ENCODE measurements at regions not wholly inside any gene's neighbourhood (a gene's known extent, or its start where the extent isn't known, plus 50 kb on each side); places are given as distances from the start of the nearest gene placed in this dataset.

- no peak for DNase-seq (ENCODE audit: low read depth in 2 of 2)
Measured at GRCh38 chr1:14522926-14523241, 75.6 kb upstream of the KAZN start.

GRCh38 chr1:14524826-14525636 is 73.5 kb upstream of the KAZN start:
- no peak for DNase-seq (ENCODE audit: low read depth in 2 of 2)

DNA sequence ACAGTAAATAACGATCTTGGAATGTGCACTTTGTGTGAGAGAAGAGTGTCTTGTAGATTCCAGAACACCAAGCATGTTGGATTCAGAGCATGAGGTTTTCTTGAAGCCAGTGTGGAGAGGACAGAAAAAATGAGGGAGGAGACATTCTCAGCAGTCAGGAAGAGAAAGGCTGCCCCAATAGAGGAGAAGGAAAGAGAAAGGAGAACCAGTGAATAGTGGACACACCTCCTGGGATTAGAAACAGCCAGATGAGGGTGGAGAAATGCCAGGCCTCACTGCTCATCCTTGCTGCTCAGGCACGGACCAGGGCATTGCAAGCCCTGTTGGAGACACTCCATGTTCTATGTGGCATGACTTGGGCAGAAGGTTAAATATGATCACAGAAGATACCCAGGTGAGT is 69.0 kb upstream of the KAZN start:
- no peak for DNase-seq (ENCODE audit: low read depth in 2 of 2)

GRCh38 chr1:14531519-14531918 is 67.0 kb upstream of the KAZN start:
- no peak for DNase-seq (ENCODE audit: low read depth in 2 of 2)

DNA sequence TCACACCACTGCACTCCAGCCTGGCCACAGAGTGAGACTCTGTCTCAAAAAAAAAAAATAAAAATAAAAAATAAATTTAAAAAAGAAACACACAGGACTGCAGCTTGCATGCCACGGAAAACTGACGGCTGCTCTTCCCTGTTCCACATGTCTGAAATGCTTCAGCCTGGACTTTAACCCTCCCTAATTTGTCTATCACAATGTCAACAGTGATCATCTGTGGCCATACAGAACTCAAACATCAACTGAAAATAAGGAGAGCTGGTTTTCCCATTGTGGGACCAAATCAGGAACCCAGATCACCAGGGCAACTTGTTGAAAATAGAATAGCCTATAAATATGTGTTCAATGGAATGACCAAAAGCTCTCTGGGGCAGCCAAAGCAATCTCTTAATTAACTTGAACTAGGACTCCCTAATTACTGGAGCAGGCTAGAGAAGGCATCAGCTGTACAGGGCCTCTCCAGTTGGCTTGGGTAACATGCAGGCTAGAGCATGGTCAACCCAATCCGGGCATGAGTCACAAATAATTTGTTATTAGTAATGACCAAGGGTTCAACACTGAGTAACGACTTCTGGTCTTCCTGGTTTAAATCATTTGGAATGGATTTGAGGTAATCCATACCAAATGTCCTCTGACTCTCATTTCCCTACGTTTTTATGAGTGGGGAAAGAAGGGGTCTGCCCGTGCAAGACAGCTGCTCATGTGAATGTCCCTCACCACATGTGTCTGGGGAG is 62.7 kb upstream of the KAZN start:
- no peak for DNase-seq (ENCODE audit: low read depth in 2 of 2)

- no peak for DNase-seq (ENCODE audit: low read depth in 2 of 2)
Measured at GRCh38 chr1:14538335-14538734, 60.1 kb upstream of the KAZN start.

DNA sequence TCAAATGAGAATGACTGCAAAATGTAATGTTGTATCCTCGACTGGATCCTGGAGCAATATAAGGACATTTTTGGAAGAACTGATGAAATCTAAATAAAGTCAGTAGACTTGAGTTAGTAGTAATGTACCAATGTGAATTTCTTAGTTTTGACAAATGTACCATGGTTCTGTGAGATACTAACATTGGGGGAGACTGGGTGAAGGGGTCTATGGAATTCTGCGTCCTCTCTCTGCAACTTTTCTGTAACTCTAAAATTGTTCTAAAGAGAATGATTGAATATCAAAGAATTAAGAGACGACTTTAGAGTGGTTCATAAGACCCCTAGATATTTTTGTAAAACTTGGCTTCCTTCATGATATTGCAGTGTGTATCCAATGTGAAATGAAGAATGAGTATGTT is 59.2 kb upstream of the KAZN start:
- no peak for DNase-seq (ENCODE audit: low read depth in 2 of 2)

GRCh38 chr1:14539953-14540563 is 58.4 kb upstream of the KAZN start:
- no peak for DNase-seq (ENCODE audit: low read depth in 2 of 2)

DNA sequence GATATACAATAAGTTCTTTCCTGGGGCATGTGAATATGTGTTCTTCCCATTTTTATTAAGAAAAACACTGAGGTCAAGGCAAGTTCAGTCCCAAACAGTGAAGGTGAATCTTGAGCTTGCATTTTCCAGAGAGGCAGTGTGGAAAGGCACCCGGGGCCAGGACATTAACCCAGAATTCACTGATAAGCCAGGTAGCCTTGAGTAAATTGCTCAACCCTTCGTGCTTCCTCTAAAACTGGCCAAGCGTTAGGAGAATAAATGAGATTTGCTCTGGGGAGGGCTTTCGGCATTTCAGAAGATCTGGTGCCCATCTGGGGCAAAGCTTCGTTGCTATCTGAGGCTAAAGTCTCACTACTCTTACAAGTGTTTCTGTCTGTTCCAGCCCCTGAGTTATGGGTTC is 57.1 kb upstream of the KAZN start:
- no peak for DNase-seq (ENCODE audit: low read depth in 2 of 2)

DNA sequence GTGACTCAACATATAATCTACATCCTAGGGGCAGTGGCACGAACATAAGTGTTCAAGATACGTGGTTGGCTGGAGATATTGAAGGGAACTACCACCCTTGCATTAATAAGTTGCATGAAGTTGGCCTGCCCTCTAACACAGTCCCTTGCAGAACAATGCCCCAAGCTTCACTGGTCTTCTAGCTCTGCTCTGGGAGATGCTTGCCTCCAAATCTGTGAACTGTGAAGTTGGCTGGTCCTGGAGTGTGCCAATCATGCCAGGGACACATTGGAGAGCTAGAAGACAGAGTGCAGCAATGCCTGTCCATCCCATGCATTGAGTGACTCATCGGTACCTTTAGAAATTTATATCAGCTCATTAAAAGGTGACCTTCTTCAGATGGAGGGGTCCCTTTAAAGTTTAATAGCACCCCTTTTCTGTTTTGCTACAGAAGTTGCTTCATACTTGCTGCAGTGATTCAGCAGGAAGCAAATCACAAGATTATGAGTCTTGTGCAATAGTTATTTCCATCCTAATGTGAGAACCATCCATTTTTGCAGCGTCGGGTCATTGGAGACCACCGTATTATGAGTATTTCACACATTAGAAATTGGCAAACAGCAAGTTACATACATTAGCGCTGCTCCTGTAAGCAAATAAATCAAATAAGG is 55.2 kb upstream of the KAZN start:
- DNase-seq (ENCODE audit: low read depth in 2 of 2) = no peak

GRCh38 chr1:14544319-14544718 is 54.2 kb upstream of the KAZN start:
- DNase-seq (ENCODE audit: low read depth in 2 of 2) = no peak

DNA sequence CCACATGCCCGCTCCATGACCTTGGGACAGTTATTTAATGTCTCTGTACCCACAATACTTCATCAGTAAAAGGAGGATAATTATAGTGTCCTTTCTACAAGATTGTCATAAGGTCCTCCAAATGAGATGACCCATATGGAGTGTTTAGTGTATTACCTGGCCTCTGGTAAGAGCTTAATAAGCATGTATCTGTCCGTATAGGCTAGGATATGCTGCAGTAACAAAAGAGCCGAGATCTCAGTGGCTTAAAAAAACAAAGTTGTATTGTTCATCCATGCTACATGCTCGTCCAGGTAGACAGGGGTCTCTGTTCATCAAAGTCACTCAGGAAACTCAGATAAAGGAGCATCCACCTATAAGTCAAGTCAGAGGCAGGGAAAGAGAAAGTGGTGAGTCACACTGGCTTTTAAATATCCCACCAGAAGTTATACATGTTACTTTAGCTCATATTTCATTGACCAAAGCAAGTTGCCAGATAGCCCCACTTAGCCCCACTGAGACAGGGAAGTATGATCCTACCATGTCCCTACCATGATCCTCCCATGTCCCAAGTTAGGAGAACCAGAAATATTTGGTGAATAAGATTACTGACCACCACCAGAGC is 53.0 kb upstream of the KAZN start:
- no peak for DNase-seq (ENCODE audit: low read depth in 2 of 2)

- DNase-seq (ENCODE audit: low read depth in 2 of 2) = no peak
Measured at GRCh38 chr1:14546416-14546815, 52.1 kb upstream of the KAZN start.

All from stimulated activated CD4-positive, alpha-beta T cell treated with anti-CD3 and anti-CD28 coated beads, Interleukin-12 subunit alpha, Interleukin-12 subunit beta, amount 100 ng/mL, for 24 hours (primary cell).